LNCAP (cell line): ENCODE measurements at regions not wholly inside any gene's neighbourhood (a gene's known extent, or its start where the extent isn't known, plus 50 kb on each side); places are given as distances from the start of the nearest gene placed in this dataset.

ENCODE experiments used
- CTCF ChIP-seq: fragments of 450-650 bp; IDR thresholded peaks from 2 replicates; pipeline ENCODE4 v1.5.1; 2017; ENCODE audit warnings: mild to moderate bottlenecking

- no peak for TF ChIP-seq CTCF
Observed at GRCh38 chr2:121038431-121038830, 246.6 kb downstream of the TFCP2L1 start.

- no peak for TF ChIP-seq CTCF
Observed at GRCh38 chr2:121038891-121039616, 245.9 kb downstream of the TFCP2L1 start.

GRCh38 chr2:121039679-121040078 lies 245.3 kb downstream of the TFCP2L1 start:
- no peak for TF ChIP-seq CTCF

- TF ChIP-seq CTCF = no peak
Observed at GRCh38 chr2:121041516-121041915, 243.5 kb downstream of the TFCP2L1 start.

GRCh38 chr2:121043061-121043826 lies 241.8 kb downstream of the TFCP2L1 start:
- no peak for TF ChIP-seq CTCF

GRCh38 chr2:121043827-121044222 lies 241.2 kb downstream of the TFCP2L1 start:
- no peak for TF ChIP-seq CTCF

GRCh38 chr2:121044412-121044811 lies 240.6 kb downstream of the TFCP2L1 start:
- no peak for TF ChIP-seq CTCF
